Activated naive CD4-positive, alpha-beta T cell (primary cell): ENCODE measurements at regions not wholly inside any gene's neighbourhood (a gene's known extent, or its start where the extent isn't known, plus 50 kb on each side); places are given as distances from the start of the nearest gene placed in this dataset.
"Not testable (repeated sequence)": the region's sequence is repeated elsewhere in the genome, so short reads cannot be mapped to it uniquely, and the experiment has no call there.

ENCODE experiments used
- DNase-seq, 4 experiments: peaks; one replicate each; lab custom pipeline; 2025; lab: John Stamatoyannopoulos, UW

- no peak for DNase-seq
Observed at GRCh38 chr3:5694266-5694665, 506.8 kb downstream of the EDEM1 start.

- no peak for DNase-seq
Observed at GRCh38 chr3:5698851-5699250, 511.3 kb downstream of the EDEM1 start.

GRCh38 chr3:5699313-5699712 is 511.8 kb downstream of the EDEM1 start:
- DNase-seq = no peak

GRCh38 chr3:5699811-5700210 is 512.3 kb downstream of the EDEM1 start:
- no peak for DNase-seq

- not testable (repeated sequence) for DNase-seq
Observed at GRCh38 chr3:5701005-5701404, 513.5 kb downstream of the EDEM1 start.

- no peak for DNase-seq
Observed at GRCh38 chr3:5707794-5708193, 520.3 kb downstream of the EDEM1 start.

- no peak for DNase-seq
Observed at GRCh38 chr3:5709714-5710113, 522.2 kb downstream of the EDEM1 start.

- no peak for DNase-seq
Observed at GRCh38 chr3:5710718-5711117, 523.2 kb downstream of the EDEM1 start.

- DNase-seq = no peak
Observed at GRCh38 chr3:5717254-5717653, 529.7 kb downstream of the EDEM1 start.

GRCh38 chr3:5719668-5720067 is 532.2 kb downstream of the EDEM1 start:
- not testable (repeated sequence) for DNase-seq

- DNase-seq = no peak
Observed at GRCh38 chr3:5725801-5726200, 538.3 kb downstream of the EDEM1 start.

GRCh38 chr3:5726621-5727020 is 539.1 kb downstream of the EDEM1 start:
- DNase-seq = no peak

- no peak for DNase-seq
Observed at GRCh38 chr3:5727743-5728484, 540.4 kb downstream of the EDEM1 start.

- DNase-seq = no peak
Observed at GRCh38 chr3:5729852-5730251, 542.3 kb downstream of the EDEM1 start.

GRCh38 chr3:5731100-5731499 is 543.6 kb downstream of the EDEM1 start:
- DNase-seq = no peak

GRCh38 chr3:5732081-5732480 is 544.6 kb downstream of the EDEM1 start:
- DNase-seq = no peak

GRCh38 chr3:5733995-5734394 is 546.5 kb downstream of the EDEM1 start:
- DNase-seq = no peak

GRCh38 chr3:5735896-5736295 is 548.4 kb downstream of the EDEM1 start:
- no peak for DNase-seq

- DNase-seq = no peak
Observed at GRCh38 chr3:5739299-5739935, 551.9 kb downstream of the EDEM1 start.

- DNase-seq = no peak
Observed at GRCh38 chr3:5739949-5740348, 552.4 kb downstream of the EDEM1 start.

GRCh38 chr3:5741017-5741416 is 553.5 kb downstream of the EDEM1 start:
- DNase-seq = no peak

- DNase-seq = no peak
Observed at GRCh38 chr3:5750091-5750490, 562.6 kb downstream of the EDEM1 start.

- DNase-seq = no peak
Observed at GRCh38 chr3:5750874-5751640, 563.5 kb downstream of the EDEM1 start.
